Psoas muscle (tissue), 7 donors: ENCODE measurements at regions not wholly inside any gene's neighbourhood (a gene's known extent, or its start where the extent isn't known, plus 50 kb on each side); places are given as distances from the start of the nearest gene placed in this dataset.

Source experiments
- ATAC-seq, 4 donors: fragments of 200-7000 bp; cut with Tn5 transposase; one replicate each; pipeline ENCODE4 v1.9.1; 2020; ENCODE audit warnings: moderate library complexity in 3 of 4, mild to moderate bottlenecking in 2 of 4
- DNase-seq, 2 donors: peaks; one replicate each; pipeline ENCODE4 v3.0.0-alpha.2; 2020
- H3K27ac ChIP-seq: fragments of 200-600 bp; one replicate; pipeline ENCODE4 v1.8.0; 2022
- H3K27me3 ChIP-seq, 3 donors: fragments of 200-600 bp in 1 of 3; one replicate each; pipeline versions ENCODE4 v1.6.1 to v1.8.0; 2013 to 2022; ENCODE audit warnings: low read length in 2 of 3, mild to moderate bottlenecking in 2 of 3, moderate library complexity in 1 of 3; ENCODE audit not compliant: insufficient read depth in 3 of 3
- H3K36me3 ChIP-seq, 2 donors: fragments of 200-600 bp in 1 of 2; one replicate each; pipeline versions ENCODE4 v1.6.1 to v1.8.0; 2013 to 2022; ENCODE audit warnings: low read depth in 1 of 2, mild to moderate bottlenecking in 1 of 2, moderate library complexity in 1 of 2; ENCODE audit not compliant: insufficient read depth in 1 of 2
- H3K4me1 ChIP-seq: fragments of 200-600 bp; one replicate; pipeline ENCODE4 v1.8.0; 2022
- H3K4me3 ChIP-seq: fragments of 200-600 bp; one replicate; pipeline ENCODE4 v1.8.0; 2022; ENCODE audit warnings: mild to moderate bottlenecking
- H3K9me3 ChIP-seq: fragments of 200-600 bp; one replicate; pipeline ENCODE4 v1.8.0; 2022
- WGBS, 3 donors: extraction: QIAGEN DNeasy Blood & Tissue Kit; methylation state at CpG; one replicate each; pipeline versions ENCODE4 v1.1.6 to v1.1.7; 2013; 5-methylcytosine and 5-hydroxymethylcytosine counted together
- intact Hi-C, 2 donors: fragments of 100-400 bp; cut with DNase I; formaldehyde crosslinking; loops; one replicate each; pipeline versions ENCODE4 v1.11.0 to v1.14.2; 2022
- TF ChIP-seq, protein P1 (sequence below): fragments of 200-600 bp; IDR thresholded peaks from one replicate; pipeline ENCODE4 v1.8.0; 2022; ENCODE audit warnings: antibody characterized with exemption
- donor health status: healthy with polysubstance abuse.
- donor health status: DM: no; HTN: no; CAD: no; lungs with moderate emphysema.
- donor health status: Bipolar disorder and iron deficiency.
- donor health status: healthy.
- donor health status: DM: yes; HTN: yes; CAD: no.
- donor health status: DM: no; HTN: no; CAD: no.
- donor health status: DM: yes; HTN: yes; CAD: no.

DNA sequence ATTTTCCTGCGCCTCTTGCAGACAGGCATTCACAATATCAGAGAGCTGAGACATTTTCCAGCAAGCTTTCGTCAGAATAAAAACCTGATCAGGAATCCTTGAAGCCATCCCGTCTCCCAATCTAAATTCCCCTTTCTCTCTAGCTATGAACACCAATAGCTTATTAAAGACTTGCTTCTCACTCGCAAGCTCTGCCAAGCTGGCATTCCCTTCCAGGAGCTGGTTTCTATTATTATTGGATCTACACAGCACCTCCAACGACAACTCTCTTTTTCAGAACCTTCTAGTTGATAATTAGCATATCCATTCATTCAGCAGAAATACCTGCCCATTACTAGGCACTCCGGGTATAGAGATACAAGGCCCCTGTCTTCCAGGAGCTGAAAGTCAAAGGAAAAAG, 350.3 kb downstream of the MTX2 start:
- DNase-seq (no peak), ATAC-seq (peak in 1 of 4 donors; percentile 72)
- intact Hi-C loops, result no loop called here
- no peaks in the 10 kb centered on the region for H3K9me3 ChIP-seq
- WGBS, 3 donors, result 56 to 78% (median 59%) methylated on average over 6 of the region's 6 CpGs
- H3K4me1 ChIP-seq, result no peaks in the 10 kb centered on the region
- TF ChIP-seq, protein P1, sequence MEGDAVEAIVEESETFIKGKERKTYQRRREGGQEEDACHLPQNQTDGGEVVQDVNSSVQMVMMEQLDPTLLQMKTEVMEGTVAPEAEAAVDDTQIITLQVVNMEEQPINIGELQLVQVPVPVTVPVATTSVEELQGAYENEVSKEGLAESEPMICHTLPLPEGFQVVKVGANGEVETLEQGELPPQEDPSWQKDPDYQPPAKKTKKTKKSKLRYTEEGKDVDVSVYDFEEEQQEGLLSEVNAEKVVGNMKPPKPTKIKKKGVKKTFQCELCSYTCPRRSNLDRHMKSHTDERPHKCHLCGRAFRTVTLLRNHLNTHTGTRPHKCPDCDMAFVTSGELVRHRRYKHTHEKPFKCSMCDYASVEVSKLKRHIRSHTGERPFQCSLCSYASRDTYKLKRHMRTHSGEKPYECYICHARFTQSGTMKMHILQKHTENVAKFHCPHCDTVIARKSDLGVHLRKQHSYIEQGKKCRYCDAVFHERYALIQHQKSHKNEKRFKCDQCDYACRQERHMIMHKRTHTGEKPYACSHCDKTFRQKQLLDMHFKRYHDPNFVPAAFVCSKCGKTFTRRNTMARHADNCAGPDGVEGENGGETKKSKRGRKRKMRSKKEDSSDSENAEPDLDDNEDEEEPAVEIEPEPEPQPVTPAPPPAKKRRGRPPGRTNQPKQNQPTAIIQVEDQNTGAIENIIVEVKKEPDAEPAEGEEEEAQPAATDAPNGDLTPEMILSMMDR, result no peak
- H3K4me3 ChIP-seq, result no peak overlapping the region
- H3K27ac ChIP-seq, result no peak overlapping the region
- H3K27me3 ChIP-seq, result no peaks in the 10 kb centered on the region
- H3K36me3 ChIP-seq, result no peaks in the 10 kb centered on the region

DNA sequence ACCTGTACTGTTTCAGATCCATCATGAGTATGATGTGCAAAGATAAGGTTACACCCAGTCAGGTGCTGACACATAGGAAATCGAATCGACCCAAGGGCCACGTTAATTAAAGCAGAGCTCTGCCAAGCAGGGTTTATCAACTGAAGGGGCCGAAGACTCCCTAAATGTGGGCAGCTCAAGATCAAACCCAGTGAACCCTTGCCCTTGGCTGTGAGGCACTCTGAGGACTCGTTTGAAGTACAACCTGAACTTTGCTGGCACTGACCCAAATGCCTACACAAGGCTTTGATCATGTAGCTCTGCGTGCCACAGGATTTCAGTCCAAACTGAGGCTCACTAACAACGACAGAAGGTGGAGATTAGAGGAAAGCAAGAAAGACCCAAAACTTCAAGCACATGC, 352.1 kb downstream of the MTX2 start:
- 61 to 74% (median 72%) methylated on average over 7 of the region's 7 CpGs for WGBS, 3 donors
- Histone ChIP-seq H3K27me3 (no peaks in the 10 kb centered on the region), H3K4me1 (no peaks in the 10 kb centered on the region), H3K9me3 (no peaks in the 10 kb centered on the region), H3K36me3 (no peaks in the 10 kb centered on the region), H3K27ac (no peak overlapping the region), H3K4me3 (no peak overlapping the region)
- no peak for DNase-seq
- TF ChIP-seq, protein P1, result no peak
- intact Hi-C loops, result no loop called here
- no peak for ATAC-seq

DNA sequence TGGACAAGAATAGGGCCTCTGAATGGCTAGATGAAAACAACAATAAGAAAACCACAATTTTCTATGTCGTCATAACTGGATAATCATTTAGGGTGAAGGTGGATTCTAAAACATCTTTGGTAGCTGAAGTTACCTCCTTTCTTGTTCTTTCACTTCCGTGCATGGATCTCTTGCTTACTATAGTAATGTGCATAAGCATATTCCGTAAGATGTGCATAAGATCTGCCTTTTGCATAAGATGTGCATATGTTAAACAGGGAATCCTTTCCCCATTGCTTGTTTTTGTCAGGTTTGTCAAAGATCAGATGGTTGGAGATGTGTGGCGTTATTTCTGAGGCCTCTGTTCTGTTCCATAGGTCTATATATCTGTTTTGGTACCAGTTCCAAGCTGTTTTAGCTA, 353.6 kb downstream of the MTX2 start:
- ATAC-seq, result no peak
- intact Hi-C loops, result no loop called here
- Histone ChIP-seq H3K4me3 (no peak overlapping the region), H3K27ac (no peak overlapping the region), H3K36me3 (no peaks in the 10 kb centered on the region), H3K27me3 (no peaks in the 10 kb centered on the region), H3K4me1 (no peaks in the 10 kb centered on the region), H3K9me3 (no peaks in the 10 kb centered on the region)
- 97 to 98% (median 97%) methylated on average over 4 of the region's 4 CpGs for WGBS, 3 donors
- TF ChIP-seq, protein P1, result no peak
- no peak for DNase-seq

DNA sequence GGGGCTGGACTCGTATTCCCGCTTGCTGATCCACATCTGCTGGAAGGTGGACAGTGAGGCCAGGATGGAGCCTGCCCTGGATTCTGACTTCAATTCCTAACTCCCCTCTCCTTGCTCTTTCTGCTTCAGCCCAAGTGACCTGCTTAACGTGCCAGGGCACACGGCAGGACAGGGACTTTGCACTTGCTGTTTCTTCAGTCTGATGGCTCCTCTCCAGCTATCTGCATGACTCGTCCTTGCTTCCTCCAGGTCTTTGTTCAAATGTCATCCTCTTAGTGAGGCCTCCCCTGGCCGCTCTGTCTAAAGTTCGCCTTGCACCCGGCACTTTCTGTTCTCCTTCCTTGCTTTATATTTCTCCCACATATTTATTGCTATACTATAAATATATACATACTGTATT, 357.6 kb downstream of the MTX2 start:
- Histone ChIP-seq H3K27me3 (no peaks in the 10 kb centered on the region), H3K4me3 (no peak overlapping the region), H3K27ac (no peak overlapping the region), H3K9me3 (no peaks in the 10 kb centered on the region), H3K4me1 (no peaks in the 10 kb centered on the region), H3K36me3 (no peaks in the 10 kb centered on the region)
- ATAC-seq, result peak in 1 of 4 donors; percentile 55
- TF ChIP-seq, protein P1, result no peak
- no peak for DNase-seq
- WGBS, 3 donors, result 75 to 80% (median 75%) methylated on average over 8 of the region's 8 CpGs
- intact Hi-C loops, result no loop called here

DNA sequence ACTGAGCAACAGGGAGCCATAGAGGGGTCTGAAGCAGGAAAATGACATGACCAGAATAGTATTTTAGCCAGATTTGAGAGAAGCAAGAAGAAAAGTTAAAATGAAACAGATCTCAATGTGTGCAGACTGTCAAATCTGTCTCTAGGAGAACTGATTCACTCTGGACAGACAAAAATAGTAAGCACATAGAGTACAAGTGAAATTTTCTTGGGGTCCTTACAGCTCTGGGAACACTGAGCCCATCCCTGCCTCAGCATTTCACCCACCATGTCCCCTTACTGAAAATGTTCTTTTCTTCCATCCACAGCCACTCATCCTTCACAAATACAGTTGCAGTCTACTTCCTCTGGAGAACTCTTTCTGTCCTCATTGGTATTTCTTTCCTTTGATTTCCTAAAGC, 359.2 kb downstream of the MTX2 start:
- TF ChIP-seq, protein P1, result no peak
- no peak overlapping the region for H3K4me3 ChIP-seq
- peak in 1 of 4 donors; percentile 92 for ATAC-seq
- H3K36me3 ChIP-seq, result no peaks in the 10 kb centered on the region
- no peak overlapping the region for H3K27ac ChIP-seq
- no peaks in the 10 kb centered on the region for H3K4me1 ChIP-seq
- intact Hi-C loops, result no loop called here
- DNase-seq, result no peak
- no peaks in the 10 kb centered on the region for H3K9me3 ChIP-seq
- no peaks in the 10 kb centered on the region for H3K27me3 ChIP-seq
